HG03354 (cell line): ENCODE measurements at regions not wholly inside any gene's neighbourhood (a gene's known extent, or its start where the extent isn't known, plus 50 kb on each side); places are given as distances from the start of the nearest gene placed in this dataset.
"Not testable (repeated sequence)": the region's sequence is repeated elsewhere in the genome, so short reads cannot be mapped to it uniquely, and the experiment has no call there.

Experiments
- ATAC-seq: cut with Tn5 transposase; IDR thresholded peaks from one replicate; pipeline ENCODE4 v1.9.1; 2021; ENCODE audit warnings: mild to moderate bottlenecking; ENCODE audit not compliant: unreplicated experiment, poor library complexity, severe bottlenecking

- ATAC-seq: no peak
Observed at GRCh38 chr6:126195625-126196236, 144.2 kb upstream of the CENPW start.

- no peak for ATAC-seq
Observed at GRCh38 chr6:126198631-126199030, 141.3 kb upstream of the CENPW start.

GRCh38 chr6:126199466-126199865 is 140.4 kb upstream of the CENPW start:
- no peak for ATAC-seq

- ATAC-seq: no peak
Observed at GRCh38 chr6:126202707-126203106, 137.2 kb upstream of the CENPW start.

GRCh38 chr6:126204126-126204525 is 135.8 kb upstream of the CENPW start:
- ATAC-seq: no peak

GRCh38 chr6:126204598-126204997 is 135.3 kb upstream of the CENPW start:
- no peak for ATAC-seq

- no peak for ATAC-seq
Observed at GRCh38 chr6:126206504-126207246, 133.2 kb upstream of the CENPW start.

- ATAC-seq: no peak
Observed at GRCh38 chr6:126210398-126211075, 129.4 kb upstream of the CENPW start.

- no peak for ATAC-seq
Observed at GRCh38 chr6:126217497-126217896, 122.4 kb upstream of the CENPW start.

- not testable (repeated sequence) for ATAC-seq
Observed at GRCh38 chr6:126220901-126221300, 119.0 kb upstream of the CENPW start.

GRCh38 chr6:126227833-126228702 is 111.8 kb upstream of the CENPW start:
- no peak for ATAC-seq

- no peak for ATAC-seq
Observed at GRCh38 chr6:126232671-126233070, 107.2 kb upstream of the CENPW start.

- ATAC-seq: no peak
Observed at GRCh38 chr6:126233192-126233591, 106.7 kb upstream of the CENPW start.

- no peak for ATAC-seq
Observed at GRCh38 chr6:126235363-126235762, 104.6 kb upstream of the CENPW start.

- no peak for ATAC-seq
Observed at GRCh38 chr6:126245077-126245476, 94.8 kb upstream of the CENPW start.

- no peak for ATAC-seq
Observed at GRCh38 chr6:126252154-126252553, 87.8 kb upstream of the CENPW start.

GRCh38 chr6:126253431-126253830 is 86.5 kb upstream of the CENPW start:
- ATAC-seq: no peak

GRCh38 chr6:126258150-126258549 is 81.8 kb upstream of the CENPW start:
- ATAC-seq: no peak

- ATAC-seq: no peak
Observed at GRCh38 chr6:126261792-126262421, 78.0 kb upstream of the CENPW start.

GRCh38 chr6:126264265-126264664 is 75.7 kb upstream of the CENPW start:
- no peak for ATAC-seq
